HCT116 (cell line): ENCODE measurements at regions not wholly inside any gene's neighbourhood (a gene's known extent, or its start where the extent isn't known, plus 50 kb on each side); places are given as distances from the start of the nearest gene placed in this dataset.

Experiments used
- ATAC-seq: fragments of 200-7000 bp; cut with Tn5 transposase; 2 replicates; pipeline ENCODE4 v1.9.1; 2020; ENCODE audit warnings: mild to moderate bottlenecking, moderate library complexity
- BruUV-seq: library from RNA; stranded (reverse); fragments of 400-500 nt; replicated peaks from 2 replicates; lab custom pipeline; 2021; lab: Mats Ljungman, UMichigan
- CTCF ChIA-PET: fragments of 300-600 bp; sonication (Branson Sonifier 250); formaldehyde crosslinking; loops from one replicate; lab custom pipeline; 2021; ENCODE audit warnings: antibody characterized with exemption; lab: Charles Lee
- POLR2A ChIA-PET: fragments of 300-600, 350-600 bp; sonication (Branson Sonifier 250); formaldehyde crosslinking; loops from one replicate; lab custom pipeline; 2021; ENCODE audit warnings: antibody characterized with exemption; lab: Charles Lee
- RAD21 ChIA-PET, 2 experiments: fragments of 300-600 bp; sonication (Branson Sonifier 250); formaldehyde crosslinking; loops; one replicate each; lab custom pipeline; 2023; ENCODE audit warnings: low total read pairs in 2 of 2; ENCODE audit not compliant: uncharacterized antibody in 2 of 2, unreplicated experiment in 2 of 2, low non-redundant PET in 1 of 2; lab: Charles Lee
- DNase-seq: peaks from one replicate; pipeline ENCODE4 v3.0.0-alpha.2; 2010; ENCODE audit warnings: low read depth, low spot score
- H2AFZ ChIP-seq: fragments of 200-600 bp; shearing (Covaris generic), sonication (generic); 2 replicates; pipeline ENCODE4 v1.6.1; 2017; ENCODE audit warnings: low read depth, mixed run types, mixed read lengths, antibody characterized with exemption, low read length; ENCODE audit not compliant: poor library complexity, severe bottlenecking
- H3K27ac ChIP-seq: 2 replicates; pipeline ENCODE4 v1.5.1; 2012; ENCODE audit warnings: low read depth, low read length
- H3K27me3 ChIP-seq: fragments of 200-600 bp; sonication (generic); 2 replicates; pipeline ENCODE4 v1.6.1; 2016; ENCODE audit warnings: mixed run types, low read length, mixed read lengths; ENCODE audit not compliant: insufficient read depth
- H3K36me3 ChIP-seq, 2 experiments: fragments of 200-500 bp in 1 of 2; fragments of 200-600 bp in 1 of 2; sonication (Bioruptor generic) in 1 of 2; sonication (generic) in 1 of 2; 2 replicates each; pipeline versions ENCODE4 v1.5.1 to v1.6.1; 2014 to 2016; ENCODE audit warnings: low read length in 2 of 2, inconsistent platforms in 1 of 2, mixed read lengths in 1 of 2, mixed run types in 1 of 2; ENCODE audit not compliant: insufficient read depth in 2 of 2, control insufficient read depth in 1 of 2
- H3K4me1 ChIP-seq, 2 experiments: fragments of 200-600 bp in 1 of 2; sonication (generic) in 1 of 2; 2 replicates each; pipeline versions ENCODE4 v1.5.1 to v1.6.1; 2012 to 2017; ENCODE audit warnings: low read length in 2 of 2, inconsistent platforms in 1 of 2, mild to moderate bottlenecking in 1 of 2, mixed read lengths in 1 of 2, mixed run types in 1 of 2, moderate library complexity in 1 of 2; ENCODE audit not compliant: insufficient read depth in 2 of 2, control insufficient read depth in 1 of 2
- H3K4me2 ChIP-seq: fragments of 200-600 bp; sonication (generic); 2 replicates; pipeline ENCODE4 v1.6.1; 2017; ENCODE audit warnings: mixed run types, low read length, mixed read lengths
- H3K4me3 ChIP-seq, 2 experiments: fragments of 200-600 bp in 1 of 2; sonication (generic) in 1 of 2; replicated peaks in 1 of 2; 2 replicates each; pipeline ENCODE4 v1.5.1; 2011 to 2016; ENCODE audit warnings: low read length in 2 of 2, control low read depth in 1 of 2, low read depth in 1 of 2, mild to moderate bottlenecking in 1 of 2, mixed read lengths in 1 of 2, mixed run types in 1 of 2
- H3K79me2 ChIP-seq: fragments of 200-600 bp; sonication (generic); 2 replicates; pipeline ENCODE4 v1.6.1; 2017; ENCODE audit warnings: mild to moderate bottlenecking, mixed run types, low read length, moderate library complexity, mixed read lengths; ENCODE audit not compliant: insufficient read depth
- H3K9ac ChIP-seq: fragments of 200-600 bp; sonication (generic); 2 replicates; pipeline ENCODE4 v1.6.1; 2016; ENCODE audit warnings: low read length, mixed read lengths
- H3K9me2 ChIP-seq: fragments of 200-600 bp; sonication (generic), shearing (Covaris generic); 2 replicates; pipeline ENCODE4 v1.6.1; 2017; ENCODE audit warnings: mixed run types, mild to moderate bottlenecking, moderate library complexity; ENCODE audit not compliant: insufficient read depth
- H3K9me3 ChIP-seq, 2 experiments: fragments of 200-500 bp in 1 of 2; fragments of 200-600 bp in 1 of 2; sonication (Bioruptor generic) in 1 of 2; sonication (generic) in 1 of 2; 2 replicates each; pipeline ENCODE4 v1.6.1; 2014 to 2017; ENCODE audit warnings: low read length in 2 of 2, mixed read lengths in 2 of 2, inconsistent platforms in 1 of 2, low read depth in 1 of 2, mild to moderate bottlenecking in 1 of 2, mixed run types in 1 of 2, moderate library complexity in 1 of 2; ENCODE audit not compliant: control insufficient read depth in 1 of 2, insufficient read depth in 1 of 2
- H4K20me1 ChIP-seq: fragments of 200-600 bp; sonication (generic), shearing (Covaris generic); 2 replicates; pipeline ENCODE4 v1.6.1; 2017; ENCODE audit warnings: mixed run types, mild to moderate bottlenecking, moderate library complexity; ENCODE audit not compliant: insufficient read depth
- CBX3 ChIP-seq: IDR thresholded peaks from 2 replicates; pipeline ENCODE4 v1.6.1; 2012; ENCODE audit warnings: low read depth
- CEBPB ChIP-seq: IDR thresholded peaks from 2 replicates; pipeline ENCODE4 v1.6.1; 2012; ENCODE audit warnings: low read depth
- CTCF ChIP-seq, 3 experiments: fragments of 200-600 bp in 1 of 3; sonication (generic) in 1 of 3; IDR thresholded peaks in 2 of 3; conservative IDR thresholded peaks in 1 of 3; 2 replicates each; pipeline ENCODE4 v1.5.1; 2012 to 2017; ENCODE audit warnings: low read depth in 2 of 3, low read length in 2 of 3, antibody characterized with exemption in 1 of 3, borderline replicate concordance in 1 of 3, control low read depth in 1 of 3, mild to moderate bottlenecking in 1 of 3, mixed read lengths in 1 of 3, mixed run types in 1 of 3, moderate library complexity in 1 of 3; ENCODE audit not compliant: insufficient read depth in 1 of 3
- ELF1 ChIP-seq: IDR thresholded peaks from 2 replicates; pipeline ENCODE4 v1.6.1; 2012; ENCODE audit warnings: low read depth, borderline replicate concordance
- FOSL1 ChIP-seq: IDR thresholded peaks from 2 replicates; pipeline ENCODE4 v1.6.1; 2012; ENCODE audit warnings: low read depth
- JUND ChIP-seq: IDR thresholded peaks from 2 replicates; pipeline ENCODE4 v1.6.1; 2012
- MAX ChIP-seq: IDR thresholded peaks from 2 replicates; pipeline ENCODE4 v1.6.1; 2012
- POLR2AphosphoS5 ChIP-seq: IDR thresholded peaks from 2 replicates; pipeline ENCODE4 v1.6.1; 2011; ENCODE audit warnings: mild to moderate bottlenecking, low read depth, low read length, moderate library complexity
- ZBTB33 ChIP-seq: IDR thresholded peaks from 2 replicates; pipeline ENCODE4 v1.6.1; 2011; ENCODE audit warnings: mild to moderate bottlenecking, low read length, moderate library complexity; ENCODE audit not compliant: insufficient replicate concordance; ENCODE audit errors: extremely low read depth
- ZNF274 ChIP-seq: fragments of 200-500 bp; sonication (Bioruptor generic); IDR thresholded peaks from 2 replicates; pipeline ENCODE4 v1.6.1; 2014; ENCODE audit warnings: mild to moderate bottlenecking, low read depth, low read length, inconsistent platforms
- intact Hi-C: fragments of 100-400 bp; cut with micrococcal nuclease; formaldehyde crosslinking; loops from 2 replicates; pipeline ENCODE4 v1.10.0; 2022

GRCh38 chr20:48301189-48301588 lies 515.9 kb upstream of the SULF2 start:
- Histone ChIP-seq H3K9me3 (no peaks in the 10 kb centered on the region), H3K9ac (no peak overlapping the region), H3K9me2 (no peaks in the 10 kb centered on the region), H2AFZ (no peak overlapping the region), H3K4me3 (no peak overlapping the region), H3K27me3 (peaks cover 22% of the 10 kb centered on the region), H3K4me1 (peaks cover 6 to 14% of the 10 kb centered on the region in 2 experiments; a peak in 3 of 4 replicates), H3K4me2 (no peak overlapping the region), H3K79me2 (no peaks in the 10 kb centered on the region), H4K20me1 (no peaks in the 10 kb centered on the region), H3K36me3 (no peaks in the 10 kb centered on the region), H3K27ac (no peak overlapping the region)
- no peak for TF ChIP-seq MAX
- no peak for TF ChIP-seq JUND
- TF ChIP-seq CBX3 = no peak
- TF ChIP-seq ZNF274 = no peak
- TF ChIP-seq ELF1 = no peak
- no peak for TF ChIP-seq FOSL1
- no peak for TF ChIP-seq CTCF (IDR thresholded peaks at IDR 0.05 in 2 of 3, conservative IDR thresholded peaks at IDR 0.05 in 1 of 3; ENCODE audit: borderline replicate concordance in 1 of 3, insufficient read depth in 1 of 3, low read depth in 2 of 3, low read length in 2 of 3)
- TF ChIP-seq POLR2AphosphoS5 = no peak
- no peak for TF ChIP-seq ZBTB33
- no peak for TF ChIP-seq CEBPB
- no TSS peak for BruUV-seq
- intact Hi-C loops = no loop called here
- ChIA-PET POLR2A (no interaction called here), RAD21 (no interaction called here), CTCF (interaction anchor here (1.4 kb wide), 1 partner anchor 319 kb away, joined by 4 read pairs; no protein-coding TSS in a partner anchor)
- no peak for DNase-seq
- ATAC-seq = no peak
